HL-60 (cell line): ENCODE measurements at regions not wholly inside any gene's neighbourhood (a gene's known extent, or its start where the extent isn't known, plus 50 kb on each side); places are given as distances from the start of the nearest gene placed in this dataset.

Experiments
- POLR2AphosphoS5 ChIP-seq: IDR thresholded peaks from 2 replicates; pipeline ENCODE4 v1.6.1; 2012; ENCODE audit warnings: low read depth
- REST ChIP-seq: IDR thresholded peaks from 2 replicates; pipeline ENCODE4 v1.6.1; 2012; ENCODE audit warnings: low read depth; ENCODE audit not compliant: insufficient replicate concordance

GRCh38 chr10:131850383-131850870, 50.4 kb upstream of the PPP2R2D start:
- TF ChIP-seq REST (no peak), POLR2AphosphoS5 (no peak)
